Activated naive CD4-positive, alpha-beta T cell treated with anti-CD3 and anti-CD28 coated beads, Interleukin-2, amount 50 U/mL, for 72 hours (primary cell): ENCODE measurements at regions not wholly inside any gene's neighbourhood (a gene's known extent, or its start where the extent isn't known, plus 50 kb on each side); places are given as distances from the start of the nearest gene placed in this dataset.
"Not testable (repeated sequence)": the region's sequence is repeated elsewhere in the genome, so short reads cannot be mapped to it uniquely, and the experiment has no call there.

Experiments used
- ATAC-seq, 2 donors: fragments of 150-1000 bp; cut with Tn5 transposase; 2 replicates each; pipeline ENCODE4 v1.10.0; 2021; ENCODE audit warnings: mild to moderate bottlenecking in 2 of 2, moderate library complexity in 2 of 2
- DNase-seq, 2 donors: peaks; one replicate each; pipeline ENCODE4 v3.0.0; 2021 to 2022; ENCODE audit warnings: low spot score in 2 of 2
- H3K27ac Mint-ChIP-seq, 2 donors: one replicate each; pipeline ENCODE4 v1.8.0; 2022; ENCODE audit warnings: mild to moderate bottlenecking in 2 of 2, mixed read lengths in 2 of 2
- H3K36me3 Mint-ChIP-seq, 2 donors: one replicate each; pipeline ENCODE4 v1.8.0; 2022; ENCODE audit warnings: mixed read lengths in 2 of 2
- H3K9me3 Mint-ChIP-seq, 2 donors: one replicate each; pipeline ENCODE4 v1.8.0; 2022; ENCODE audit warnings: mixed read lengths in 2 of 2

GRCh38 chr4:187118602-187119120, 395.0 kb upstream of the FAT1 start:
- Mint-ChIP-seq H3K36me3 (no peaks in the 10 kb centered on the region), H3K9me3 (peaks cover 9 to 14% of the 10 kb centered on the region in 2 donors), H3K27ac (no peak overlapping the region)
- no peak for DNase-seq
- no peak for ATAC-seq

- ATAC-seq: no peak
- Mint-ChIP-seq H3K36me3 (no peaks in the 10 kb centered on the region), H3K27ac (no peak overlapping the region), H3K9me3 (peaks cover 11% of the 10 kb centered on the region in 2 donors)
- no peak for DNase-seq
These were observed 400.7 kb upstream of the FAT1 start for GRCh38 chr4:187124331-187124730.

- DNase-seq: no peak
- peaks cover 14 to 16% of the 10 kb centered on the region in 2 donors for H3K9me3 Mint-ChIP-seq
- no peak overlapping the region for H3K27ac Mint-ChIP-seq
- ATAC-seq: no peak
- H3K36me3 Mint-ChIP-seq: peaks cover 0 to 3% of the 10 kb centered on the region in 2 donors
These were observed 401.4 kb upstream of the FAT1 start for GRCh38 chr4:187125062-187125461.

DNA sequence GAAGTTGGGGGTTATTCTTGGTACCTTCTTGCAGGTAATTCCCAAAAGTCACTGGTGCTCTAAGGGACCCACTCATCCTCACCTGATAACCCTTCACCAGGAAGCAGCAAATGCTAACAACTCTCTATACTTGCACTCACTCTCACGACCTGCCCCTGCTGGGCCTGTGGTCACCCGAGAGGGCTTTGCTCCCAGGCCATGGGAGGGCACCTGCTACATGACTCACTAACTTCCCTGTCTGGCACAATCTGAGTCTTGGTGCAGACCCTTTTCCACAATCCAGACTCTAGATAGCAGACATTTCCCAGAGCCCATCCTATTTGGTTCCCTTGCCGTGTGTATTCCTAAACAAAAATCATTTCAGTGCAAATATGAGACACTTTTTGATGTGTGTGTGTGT, 403.8 kb upstream of the FAT1 start:
- no peak for ATAC-seq
- Mint-ChIP-seq H3K9me3 (peaks cover 10 to 16% of the 10 kb centered on the region in 2 donors), H3K36me3 (peaks cover 0 to 6% of the 10 kb centered on the region in 2 donors), H3K27ac (no peak overlapping the region)
- no peak for DNase-seq

DNA sequence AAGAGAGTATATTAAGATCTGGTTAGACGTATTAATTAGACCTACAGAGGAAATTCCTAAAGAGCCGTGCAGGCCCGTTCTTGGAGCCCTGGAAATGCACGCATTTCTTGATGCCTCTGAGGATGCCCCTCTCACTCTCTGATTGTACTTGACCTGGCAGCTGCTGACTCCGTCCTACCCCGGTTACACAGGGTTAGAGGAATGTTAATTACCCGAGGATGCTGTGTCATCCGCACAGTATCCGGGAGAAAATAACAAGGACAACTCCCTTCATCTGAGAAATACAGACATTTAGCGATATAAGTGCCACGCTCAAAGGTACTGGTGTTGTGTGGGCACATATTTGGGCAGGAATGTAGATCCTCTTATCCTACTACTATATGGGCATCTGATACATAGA, 404.6 kb upstream of the FAT1 start:
- DNase-seq (no peak), ATAC-seq (no peak)
- Mint-ChIP-seq H3K27ac (no peak overlapping the region), H3K9me3 (peaks cover 10 to 16% of the 10 kb centered on the region in 2 donors), H3K36me3 (peaks cover 0 to 6% of the 10 kb centered on the region in 2 donors)

GRCh38 chr4:187128976-187129375, 405.3 kb upstream of the FAT1 start:
- ATAC-seq (no peak), DNase-seq (no peak)
- Mint-ChIP-seq H3K27ac (no peak overlapping the region), H3K36me3 (peaks cover 0 to 6% of the 10 kb centered on the region in 2 donors), H3K9me3 (peaks cover 10 to 16% of the 10 kb centered on the region in 2 donors)

- not testable (repeated sequence) for DNase-seq, ATAC-seq, H3K36me3 Mint-ChIP-seq, H3K27ac Mint-ChIP-seq
- H3K9me3 Mint-ChIP-seq: peaks cover 13 to 16% of the 10 kb centered on the region in 2 donors
These were observed 408.2 kb upstream of the FAT1 start for GRCh38 chr4:187131826-187132225.

GRCh38 chr4:187135878-187136277, 412.2 kb upstream of the FAT1 start:
- no peak for DNase-seq
- H3K9me3 Mint-ChIP-seq: peaks cover 8% of the 10 kb centered on the region in 2 donors
- no peak overlapping the region for H3K27ac Mint-ChIP-seq

DNA sequence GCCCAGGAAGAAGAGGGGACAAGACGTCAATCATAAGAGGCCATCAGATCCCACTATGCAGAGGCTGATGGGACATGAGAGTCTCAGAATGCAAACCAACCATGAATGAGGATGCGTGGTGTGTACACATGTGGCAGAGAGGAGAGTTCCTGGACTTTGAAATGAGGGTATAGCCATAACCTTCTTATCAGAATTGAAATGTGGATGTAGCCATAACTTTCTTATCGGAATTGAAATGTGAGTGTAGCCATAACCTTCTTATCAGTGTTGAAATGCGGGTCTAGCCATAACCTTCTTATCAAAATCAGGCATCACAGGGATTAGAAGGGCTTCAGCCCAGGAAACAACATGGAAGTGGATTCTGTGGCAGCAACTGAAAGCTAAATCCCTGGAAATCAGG, 415.5 kb upstream of the FAT1 start:
- no peak for DNase-seq
- Mint-ChIP-seq H3K9me3 (peaks cover 8 to 14% of the 10 kb centered on the region in 2 donors), H3K27ac (no peak overlapping the region), H3K36me3 (no peaks in the 10 kb centered on the region)
- ATAC-seq: no peak

More at GRCh38 chr4:187135878-187136277, 412.2 kb upstream of the FAT1 start:
- H3K36me3 Mint-ChIP-seq: no peaks in the 10 kb centered on the region
- no peak for ATAC-seq

GRCh38 chr4:187141101-187141500, 417.4 kb upstream of the FAT1 start:
- ATAC-seq (no peak), DNase-seq (no peak)
- Mint-ChIP-seq H3K36me3 (no peaks in the 10 kb centered on the region), H3K27ac (no peak overlapping the region), H3K9me3 (peaks cover 8 to 14% of the 10 kb centered on the region in 2 donors)

DNA sequence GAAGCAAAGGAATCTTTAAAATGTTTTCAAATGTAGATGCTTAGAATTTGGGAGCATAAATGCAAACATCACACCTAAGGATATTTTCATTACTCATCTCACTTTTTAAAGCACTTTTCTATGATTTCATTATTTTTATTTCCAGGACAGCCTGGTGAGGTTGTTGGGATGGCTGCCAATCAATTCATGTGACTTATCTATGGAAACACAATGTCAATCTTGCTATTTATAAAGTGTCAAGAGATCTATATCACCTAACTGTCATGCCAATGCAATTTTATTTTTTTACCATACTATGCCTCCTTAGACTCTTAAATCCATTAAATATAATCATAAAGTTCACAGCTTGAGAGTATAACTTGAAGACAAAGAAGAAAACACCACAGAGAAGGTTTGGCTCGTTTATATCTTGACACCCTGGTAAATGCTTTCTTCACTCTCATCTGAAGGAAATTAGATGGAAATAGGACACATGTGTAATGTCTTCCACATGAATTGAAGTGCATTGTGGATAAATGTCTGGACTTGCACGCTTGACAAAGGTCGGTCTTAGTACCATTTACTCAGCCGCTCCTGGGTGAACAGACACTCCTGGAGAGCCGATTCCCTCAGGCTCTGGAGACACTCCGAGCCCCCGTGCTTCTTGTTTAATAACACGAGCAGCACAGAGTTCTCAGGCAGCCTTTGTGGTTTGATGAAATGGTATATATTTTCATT, 425.7 kb upstream of the FAT1 start:
- H3K36me3 Mint-ChIP-seq: peaks cover 0 to 6% of the 10 kb centered on the region in 2 donors
- no peak overlapping the region for H3K27ac Mint-ChIP-seq
- DNase-seq (no peak), ATAC-seq (no peak)
- H3K9me3 Mint-ChIP-seq: peaks cover 10 to 16% of the 10 kb centered on the region in 2 donors

GRCh38 chr4:187157380-187157958, 433.8 kb upstream of the FAT1 start:
- ATAC-seq (no peak), DNase-seq (no peak)
- Mint-ChIP-seq H3K36me3 (peaks cover 0 to 11% of the 10 kb centered on the region in 2 donors), H3K9me3 (peaks cover 23 to 24% of the 10 kb centered on the region in 2 donors), H3K27ac (no peak overlapping the region)

- H3K36me3 Mint-ChIP-seq: peaks cover 0 to 11% of the 10 kb centered on the region in 2 donors
- DNase-seq (no peak), ATAC-seq (no peak)
- no peak overlapping the region for H3K27ac Mint-ChIP-seq
- peaks cover 23 to 24% of the 10 kb centered on the region in 2 donors for H3K9me3 Mint-ChIP-seq
These were observed 434.3 kb upstream of the FAT1 start for GRCh38 chr4:187158003-187158402.

- no peak for DNase-seq
- H3K27ac Mint-ChIP-seq: no peak overlapping the region
- peaks cover 0 to 5% of the 10 kb centered on the region in 2 donors for H3K36me3 Mint-ChIP-seq
- ATAC-seq: no peak
- H3K9me3 Mint-ChIP-seq: peaks cover 11 to 15% of the 10 kb centered on the region in 2 donors
These were observed 436.8 kb upstream of the FAT1 start for GRCh38 chr4:187160486-187160885.

DNA sequence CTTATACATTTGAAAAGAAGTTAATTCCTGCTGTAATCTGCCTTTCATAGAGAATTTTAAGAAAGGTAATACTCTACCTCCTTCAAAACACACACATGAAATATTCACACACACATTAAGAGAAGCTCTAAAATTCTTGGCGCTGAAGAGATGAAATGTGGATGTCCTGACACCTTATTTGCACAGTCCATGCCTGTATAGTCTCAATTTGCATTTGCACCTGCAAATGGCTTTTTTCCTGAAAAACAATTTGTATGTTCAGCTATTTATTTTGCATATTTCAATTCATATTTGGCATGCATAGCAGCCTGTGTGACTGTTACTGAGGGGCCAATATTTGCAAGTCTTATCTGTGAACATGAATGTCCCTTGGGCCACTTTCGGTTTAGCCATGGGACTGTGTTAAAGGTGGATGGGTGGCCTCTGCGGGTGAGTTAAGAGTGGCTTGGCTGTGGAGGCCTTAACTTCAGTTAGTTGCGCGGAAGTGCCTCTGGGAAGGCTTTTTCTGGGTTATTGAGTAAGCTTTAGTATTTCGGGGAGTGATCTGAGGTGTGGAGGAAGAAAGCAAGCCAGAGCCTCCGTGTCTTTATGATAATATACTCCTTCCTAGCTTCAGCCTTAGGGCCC, 443.3 kb upstream of the FAT1 start:
- no peak for ATAC-seq
- no peak for DNase-seq
- H3K27ac Mint-ChIP-seq: no peak overlapping the region

GRCh38 chr4:187171706-187172339, 448.2 kb upstream of the FAT1 start:
- H3K36me3 Mint-ChIP-seq: peaks cover 9 to 14% of the 10 kb centered on the region in 2 donors

More for the DNA sequence above, 443.3 kb upstream of the FAT1 start:
- Mint-ChIP-seq H3K9me3 (peaks cover 6 to 9% of the 10 kb centered on the region in 2 donors), H3K36me3 (no peaks in the 10 kb centered on the region)

DNA sequence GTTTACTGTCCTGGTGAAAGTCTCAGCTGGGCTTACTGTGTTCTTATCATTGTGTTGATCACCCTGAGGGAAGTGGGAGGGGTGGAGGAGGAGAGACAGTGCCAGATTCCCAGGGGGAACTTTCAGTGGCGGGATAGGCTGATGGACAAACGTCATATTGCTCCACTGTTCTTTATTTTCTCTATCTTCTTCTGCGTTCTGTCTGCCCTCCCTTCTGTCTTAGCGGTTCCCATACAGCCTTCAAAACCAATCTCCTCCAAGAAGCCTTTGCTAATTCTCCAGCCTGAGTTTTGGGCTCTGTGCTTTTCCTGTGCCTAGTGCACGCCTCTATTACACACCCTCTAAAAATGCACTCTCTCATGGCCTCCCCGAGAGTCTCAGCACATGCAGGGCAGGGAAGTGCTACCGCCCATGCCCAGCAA, 448.7 kb upstream of the FAT1 start:
- no peak for ATAC-seq

More at GRCh38 chr4:187171706-187172339, 448.2 kb upstream of the FAT1 start:
- ATAC-seq (no peak), DNase-seq (no peak)
- Mint-ChIP-seq H3K27ac (no peak overlapping the region), H3K9me3 (peaks cover 19 to 23% of the 10 kb centered on the region in 2 donors)

More for the DNA sequence above, 448.7 kb upstream of the FAT1 start:
- Mint-ChIP-seq H3K36me3 (peaks cover 9 to 14% of the 10 kb centered on the region in 2 donors), H3K27ac (no peak overlapping the region), H3K9me3 (peaks cover 19 to 23% of the 10 kb centered on the region in 2 donors)
- DNase-seq: no peak
